Naive thymus-derived CD4-positive, alpha-beta T cell (primary cell): ENCODE measurements at regions not wholly inside any gene's neighbourhood (a gene's known extent, or its start where the extent isn't known, plus 50 kb on each side); places are given as distances from the start of the nearest gene placed in this dataset.
"Not testable (repeated sequence)": the region's sequence is repeated elsewhere in the genome, so short reads cannot be mapped to it uniquely, and the experiment has no call there.

Experiments used
- ATAC-seq: fragments of 150-1000 bp; cut with Tn5 transposase; 2 replicates; pipeline ENCODE4 v1.10.0; 2021; ENCODE audit warnings: mild to moderate bottlenecking, moderate library complexity
- CTCF ChIA-PET: fragments of 350-600 bp; sonication (Branson Sonifier 250); formaldehyde crosslinking; loops from one replicate; lab custom pipeline; 2021; ENCODE audit warnings: antibody characterized with exemption; lab: Charles Lee
- POLR2A ChIA-PET: fragments of 350-600 bp; sonication (Branson Sonifier 250); formaldehyde crosslinking; loops from one replicate; lab custom pipeline; 2021; ENCODE audit warnings: antibody characterized with exemption, inconsistent platforms; lab: Charles Lee
- DNase-seq, 9 donors: peaks; one replicate each; pipeline versions ENCODE4 v3.0.0 to v3.0.0-alpha.2; 2020 to 2022; ENCODE audit warnings: mixed read lengths in 1 of 9
- H3K27ac ChIP-seq: one replicate; pipeline ENCODE4 v1.7.0; 2013; ENCODE audit warnings: mild to moderate bottlenecking, low read depth, low read length, moderate library complexity
- H3K27me3 ChIP-seq, 2 donors: one replicate each; pipeline ENCODE4 v1.7.0; 2013; ENCODE audit warnings: low read length in 2 of 2, mild to moderate bottlenecking in 2 of 2, moderate library complexity in 2 of 2; ENCODE audit not compliant: control insufficient read depth in 2 of 2, insufficient read depth in 2 of 2
- H3K36me3 ChIP-seq, 3 experiments: 1 replicate in 2 of 3; 2 replicates in 1 of 3; pipeline ENCODE4 v1.7.0; 2013; ENCODE audit warnings: low read length in 3 of 3, mild to moderate bottlenecking in 3 of 3, moderate library complexity in 1 of 3; ENCODE audit not compliant: insufficient read depth in 3 of 3, control insufficient read depth in 2 of 3
- H3K4me1 ChIP-seq, 2 donors: one replicate each; pipeline ENCODE4 v1.7.0; 2013; ENCODE audit warnings: low read length in 2 of 2, mild to moderate bottlenecking in 2 of 2, moderate library complexity in 1 of 2; ENCODE audit not compliant: control insufficient read depth in 2 of 2, insufficient read depth in 2 of 2
- H3K4me3 ChIP-seq: 2 replicates; pipeline ENCODE4 v1.7.0; 2013; ENCODE audit warnings: mild to moderate bottlenecking, low read length
- H3K9me3 ChIP-seq, 3 experiments: 1 replicate in 2 of 3; 2 replicates in 1 of 3; pipeline ENCODE4 v1.7.0; 2013; ENCODE audit warnings: low read length in 3 of 3; ENCODE audit not compliant: control insufficient read depth in 2 of 3
- H3K27ac Mint-ChIP-seq, 9 donors: one replicate each; pipeline ENCODE4 v1.8.0; 2020 to 2022; ENCODE audit warnings: mixed read lengths in 9 of 9, mild to moderate bottlenecking in 8 of 9, moderate library complexity in 5 of 9, inconsistent platforms in 2 of 9
- H3K27me3 Mint-ChIP-seq, 5 donors: one replicate each; pipeline ENCODE4 v1.8.0; 2021 to 2022; ENCODE audit warnings: mixed read lengths in 5 of 5, mild to moderate bottlenecking in 1 of 5
- H3K36me3 Mint-ChIP-seq, 5 donors: one replicate each; pipeline ENCODE4 v1.8.0; 2020 to 2022; ENCODE audit warnings: mixed read lengths in 5 of 5, mild to moderate bottlenecking in 3 of 5, inconsistent platforms in 1 of 5
- H3K4me1 Mint-ChIP-seq, 7 donors: one replicate each; pipeline ENCODE4 v1.8.0; 2020 to 2022; ENCODE audit warnings: mixed read lengths in 7 of 7, mild to moderate bottlenecking in 3 of 7, inconsistent platforms in 1 of 7
- H3K4me3 Mint-ChIP-seq, 10 donors: one replicate each; pipeline ENCODE4 v1.8.0; 2020 to 2022; ENCODE audit warnings: mild to moderate bottlenecking in 10 of 10, mixed read lengths in 10 of 10, moderate library complexity in 6 of 10, inconsistent platforms in 2 of 10
- H3K9me3 Mint-ChIP-seq, 11 donors: one replicate each; pipeline ENCODE4 v1.8.0; 2020 to 2022; ENCODE audit warnings: mixed read lengths in 11 of 11, mild to moderate bottlenecking in 4 of 11, inconsistent platforms in 1 of 11, moderate library complexity in 1 of 11
- intact Hi-C, 2 donors: fragments of 100-400 bp; cut with micrococcal nuclease; formaldehyde crosslinking; loops; one replicate each; pipeline ENCODE4 v1.15.1; 2023

DNA sequence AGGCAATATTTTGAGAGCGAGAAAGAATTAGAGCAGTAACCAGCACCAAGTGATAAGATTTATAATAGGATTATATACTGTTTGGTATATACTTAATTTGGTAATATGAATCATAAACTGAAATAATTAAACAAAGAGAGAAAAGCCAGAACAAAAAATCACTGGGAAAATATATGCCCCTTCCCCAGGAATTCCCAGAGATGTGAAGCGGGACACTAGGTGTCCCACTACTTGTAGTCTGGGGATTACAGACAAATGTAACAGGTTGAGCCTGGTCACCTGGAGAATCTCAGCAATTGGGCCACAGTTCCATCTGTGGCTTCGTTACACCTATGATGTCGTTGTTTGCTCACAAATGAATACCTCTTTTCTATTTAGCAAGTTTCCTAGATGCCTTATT lies 256.1 kb upstream of the CHAC2 start:
- Histone ChIP-seq H3K36me3 (no peaks in the 10 kb centered on the region), H3K4me1 (no peaks in the 10 kb centered on the region), H3K4me3 (no peak overlapping the region), H3K27me3 (no peaks in the 10 kb centered on the region), H3K9me3 (no peaks in the 10 kb centered on the region), H3K27ac (no peak overlapping the region)
- no peak for ATAC-seq
- Mint-ChIP-seq H3K27me3 (peaks cover 0 to 5% (median 0%) of the 10 kb centered on the region in 5 donors), H3K4me1 (no peaks in the 10 kb centered on the region), H3K36me3 (no peaks in the 10 kb centered on the region), H3K4me3 (no peak overlapping the region), H3K9me3 (peaks cover 0 to 2% (median 0%) of the 10 kb centered on the region in 11 donors), H3K27ac (no peak overlapping the region)
- ChIA-PET POLR2A (no interaction called here), CTCF (no interaction called here)
- intact Hi-C loops: no loop called here
- no peak for DNase-seq

DNA sequence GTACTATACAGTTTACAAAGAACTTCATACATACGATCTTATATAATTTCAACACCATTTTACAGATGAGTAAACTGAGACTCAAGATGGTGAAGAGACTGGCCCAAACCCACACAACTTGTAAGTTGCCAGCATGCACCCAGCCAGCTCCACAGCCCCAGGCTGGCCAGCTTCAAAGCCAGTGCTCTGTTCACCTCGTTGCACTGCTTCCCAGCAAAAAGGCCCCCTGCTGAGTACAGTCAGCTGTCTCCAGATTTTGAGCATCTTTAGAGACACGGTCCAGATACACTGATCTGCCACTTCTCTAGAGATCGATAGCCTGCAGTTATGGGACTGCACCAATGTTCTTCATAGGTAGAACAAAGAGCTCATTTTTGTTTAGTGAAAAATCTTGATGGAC lies 257.2 kb upstream of the CHAC2 start:
- Histone ChIP-seq H3K27me3 (no peaks in the 10 kb centered on the region), H3K4me1 (no peaks in the 10 kb centered on the region), H3K27ac (no peak overlapping the region), H3K9me3 (no peaks in the 10 kb centered on the region), H3K36me3 (no peaks in the 10 kb centered on the region), H3K4me3 (no peak overlapping the region)
- no peak for ATAC-seq
- DNase-seq: no peak
- Mint-ChIP-seq H3K36me3 (no peaks in the 10 kb centered on the region), H3K4me1 (no peaks in the 10 kb centered on the region), H3K27me3 (peaks cover 0 to 5% (median 0%) of the 10 kb centered on the region in 5 donors), H3K27ac (no peak overlapping the region), H3K4me3 (no peak overlapping the region), H3K9me3 (peaks cover 0 to 2% (median 0%) of the 10 kb centered on the region in 11 donors)
- intact Hi-C loops: no loop called here
- CTCF ChIA-PET: no interaction called here
- POLR2A ChIA-PET: no interaction called here

DNA sequence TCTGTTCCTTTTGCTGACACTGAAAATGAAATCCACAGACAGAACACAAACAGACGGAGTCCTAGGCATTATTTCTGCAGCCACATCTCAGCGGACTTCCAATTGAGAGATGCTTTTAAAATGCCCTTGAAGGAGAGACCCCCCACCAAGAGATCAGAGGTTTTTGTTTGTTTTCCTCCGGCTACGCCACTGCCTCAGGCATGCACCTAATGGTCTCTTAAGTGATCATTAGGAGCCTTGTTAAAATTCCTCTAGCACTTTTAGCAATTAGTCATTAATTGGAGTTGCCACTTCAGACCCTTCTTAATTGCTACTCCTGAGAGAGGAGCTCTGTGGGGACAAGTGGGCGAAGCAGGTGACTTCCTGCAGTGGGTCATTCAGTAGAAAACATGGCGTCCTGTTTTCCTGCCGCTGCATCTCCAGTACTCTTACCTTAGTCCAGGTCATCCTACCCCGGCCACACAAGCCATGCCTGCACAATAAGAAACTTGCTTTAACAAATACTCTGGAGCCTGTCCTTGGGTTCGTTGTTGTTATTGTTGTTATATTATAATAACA lies 257.7 kb upstream of the CHAC2 start:
- H3K4me1 ChIP-seq: no peaks in the 10 kb centered on the region
- DNase-seq (no peak), ATAC-seq (no peak)
- ChIA-PET POLR2A (no interaction called here), CTCF (no interaction called here)
- H3K27me3 ChIP-seq: no peaks in the 10 kb centered on the region
- H3K4me1 Mint-ChIP-seq: no peaks in the 10 kb centered on the region
- H3K27ac Mint-ChIP-seq: no peak overlapping the region
- no peaks in the 10 kb centered on the region for H3K9me3 ChIP-seq
- intact Hi-C loops: no loop called here
- H3K27ac ChIP-seq: no peak overlapping the region
- peaks cover 0 to 5% (median 0%) of the 10 kb centered on the region in 5 donors for H3K27me3 Mint-ChIP-seq
- no peak overlapping the region for H3K4me3 Mint-ChIP-seq
- H3K36me3 Mint-ChIP-seq: no peaks in the 10 kb centered on the region
- H3K4me3 ChIP-seq: no peak overlapping the region
- H3K36me3 ChIP-seq: no peaks in the 10 kb centered on the region
- H3K9me3 Mint-ChIP-seq: peaks cover 0 to 2% (median 0%) of the 10 kb centered on the region in 11 donors

DNA sequence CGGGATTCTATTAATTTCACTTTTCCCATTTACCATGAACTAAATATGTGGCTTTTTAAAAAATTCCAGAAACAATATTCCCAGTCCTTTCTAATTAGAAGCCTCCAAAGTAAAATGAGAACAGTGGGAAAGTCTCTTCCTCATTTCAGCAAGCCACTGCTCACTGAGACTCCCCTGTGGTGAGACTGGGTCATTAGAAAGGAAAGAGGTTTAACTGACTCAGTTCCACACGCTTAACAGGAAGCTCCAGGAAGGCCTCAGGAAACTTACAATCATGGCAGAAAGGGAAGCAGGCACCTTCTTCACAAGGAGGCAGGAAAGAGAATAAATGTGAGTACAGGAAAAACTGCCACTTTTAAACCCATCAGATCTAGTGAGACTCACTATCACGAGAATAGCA lies 258.9 kb upstream of the CHAC2 start:
- intact Hi-C loops: no loop called here
- no peaks in the 10 kb centered on the region for H3K4me1 ChIP-seq
- DNase-seq (no peak), ATAC-seq (no peak)
- no peak overlapping the region for H3K4me3 Mint-ChIP-seq
- no peak overlapping the region for H3K4me3 ChIP-seq
- H3K36me3 ChIP-seq: no peaks in the 10 kb centered on the region
- ChIA-PET POLR2A (no interaction called here), CTCF (no interaction called here)
- peaks cover 0 to 2% (median 0%) of the 10 kb centered on the region in 11 donors for H3K9me3 Mint-ChIP-seq
- H3K27ac Mint-ChIP-seq: no peak overlapping the region
- no peaks in the 10 kb centered on the region for H3K36me3 Mint-ChIP-seq
- H3K9me3 ChIP-seq: no peaks in the 10 kb centered on the region
- H3K27me3 ChIP-seq: no peaks in the 10 kb centered on the region
- peaks cover 0 to 4% (median 0%) of the 10 kb centered on the region in 5 donors for H3K27me3 Mint-ChIP-seq
- no peaks in the 10 kb centered on the region for H3K4me1 Mint-ChIP-seq
- H3K27ac ChIP-seq: no peak overlapping the region

DNA sequence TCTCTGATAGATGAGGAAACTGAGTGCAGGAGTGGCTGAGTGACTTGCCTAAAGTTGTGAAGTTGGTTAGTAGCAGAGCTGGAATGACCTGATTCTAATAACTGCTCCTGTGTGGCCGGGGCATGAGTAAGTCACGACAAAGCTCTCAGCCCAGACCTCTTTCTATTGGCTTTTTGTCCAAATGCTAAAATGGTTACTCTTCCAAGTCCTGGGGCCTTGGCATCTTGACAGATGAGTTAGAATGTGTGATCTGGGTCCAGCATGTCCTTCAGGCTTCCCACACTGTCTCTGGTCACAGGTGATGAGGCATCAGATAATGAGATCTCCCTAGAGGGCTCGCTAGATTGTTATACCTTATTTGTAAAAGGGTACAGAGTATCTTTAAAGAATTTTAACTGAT lies 260.5 kb upstream of the CHAC2 start:
- H3K9me3 ChIP-seq, H3K27me3 ChIP-seq, H3K27ac ChIP-seq, H3K27me3 Mint-ChIP-seq, CTCF ChIA-PET, H3K4me1 Mint-ChIP-seq, H3K9me3 Mint-ChIP-seq, H3K27ac Mint-ChIP-seq, H3K4me3 ChIP-seq, H3K4me3 Mint-ChIP-seq, DNase-seq, ATAC-seq, POLR2A ChIA-PET, intact Hi-C loops, H3K36me3 ChIP-seq, H3K36me3 Mint-ChIP-seq, H3K4me1 ChIP-seq: not testable (repeated sequence)

DNA sequence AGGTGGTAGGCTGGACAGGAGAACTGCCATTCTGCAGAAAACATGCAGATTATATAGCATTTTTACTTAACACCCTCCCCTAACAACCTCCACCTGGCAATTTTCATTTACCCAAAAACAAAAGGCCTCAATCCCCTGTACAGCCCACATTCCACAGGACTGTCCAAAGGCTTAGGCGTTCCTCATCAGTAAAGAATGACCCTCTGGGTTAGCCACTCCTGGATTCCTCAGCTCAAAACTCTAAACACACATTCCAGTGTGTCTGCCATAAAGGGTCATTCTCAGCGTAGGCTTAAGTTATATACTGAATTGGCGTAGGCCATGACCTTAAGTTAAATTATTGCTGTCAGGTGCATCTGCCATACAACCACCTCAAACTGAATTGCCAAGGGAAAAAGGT lies 261.8 kb upstream of the CHAC2 start:
- Mint-ChIP-seq H3K4me3 (no peak overlapping the region), H3K36me3 (no peaks in the 10 kb centered on the region), H3K9me3 (peaks cover 0 to 2% (median 0%) of the 10 kb centered on the region in 11 donors), H3K27me3 (peaks cover 0 to 4% (median 0%) of the 10 kb centered on the region in 5 donors), H3K27ac (no peak overlapping the region), H3K4me1 (no peaks in the 10 kb centered on the region)
- ATAC-seq (no peak), DNase-seq (no peak)
- ChIA-PET POLR2A (no interaction called here), CTCF (interaction anchor here (0.6 kb wide), 1 partner anchor 788 kb away, joined by 3 read pairs; no protein-coding TSS in a partner anchor)
- Histone ChIP-seq H3K27me3 (no peaks in the 10 kb centered on the region), H3K4me3 (no peak overlapping the region), H3K4me1 (no peaks in the 10 kb centered on the region), H3K36me3 (no peaks in the 10 kb centered on the region), H3K27ac (no peak overlapping the region), H3K9me3 (no peaks in the 10 kb centered on the region)
- intact Hi-C loops: no loop called here

DNA sequence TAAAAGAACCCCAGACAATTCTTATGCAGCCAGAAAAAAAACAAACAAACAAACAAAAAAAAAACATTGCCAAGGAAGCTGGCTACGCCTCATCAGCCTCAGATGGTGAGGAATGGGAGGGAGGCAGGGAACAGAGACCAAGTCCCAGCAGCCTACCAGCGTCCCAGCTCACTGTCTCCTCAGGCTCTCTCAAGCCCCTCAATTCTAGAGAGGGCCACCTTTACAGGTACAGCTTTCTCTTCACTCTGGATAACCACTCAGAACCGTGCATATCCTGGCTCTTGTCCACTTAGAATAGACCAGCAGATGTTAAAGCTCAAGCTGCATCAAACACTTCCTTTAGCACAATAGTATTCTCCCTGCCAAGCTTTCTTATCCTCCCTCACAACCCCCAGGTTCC lies 263.1 kb upstream of the CHAC2 start:
- ChIA-PET POLR2A (no interaction called here), CTCF (interaction anchor here (0.6 kb wide), 1 partner anchor 777 kb away, joined by 3 read pairs; no protein-coding TSS in a partner anchor)
- peaks cover 0 to 4% (median 0%) of the 10 kb centered on the region in 5 donors for H3K27me3 Mint-ChIP-seq
- no peak overlapping the region for H3K4me3 ChIP-seq
- no peaks in the 10 kb centered on the region for H3K4me1 Mint-ChIP-seq
- DNase-seq: no peak
- no peak overlapping the region for H3K27ac ChIP-seq
- no peak overlapping the region for H3K27ac Mint-ChIP-seq
- no peaks in the 10 kb centered on the region for H3K9me3 ChIP-seq
- H3K4me3 Mint-ChIP-seq: no peak overlapping the region
- ATAC-seq: no peak
- no peaks in the 10 kb centered on the region for H3K36me3 Mint-ChIP-seq
- no peaks in the 10 kb centered on the region for H3K36me3 ChIP-seq
- no peaks in the 10 kb centered on the region for H3K4me1 ChIP-seq
- H3K9me3 Mint-ChIP-seq: peaks cover 0 to 2% (median 0%) of the 10 kb centered on the region in 11 donors
- intact Hi-C loops: no loop called here
- no peaks in the 10 kb centered on the region for H3K27me3 ChIP-seq
